ENCODE measurements at regions not wholly inside any gene's neighbourhood (a gene's known extent, or its start where the extent isn't known, plus 50 kb on each side); places are given as distances from the start of the nearest gene placed in this dataset.

GRCh38 chr9:20216438-20216837 is 405.9 kb downstream of the MLLT3 start:
- Histone ChIP-seq H3K9ac (ENCODE audit: insufficient read depth in 1 of 2, low read depth in 2 of 2, low read length in 2 of 2) (no peak overlapping the region), H3K4me1 (replicated peaks in 1 of 2; ENCODE audit: control insufficient read depth in 2 of 2, insufficient read depth in 2 of 2, low read length in 2 of 2) (no peaks in the 10 kb centered on the region), H3K36me3 (ENCODE audit: control insufficient read depth, insufficient read depth, low read length) (no peaks in the 10 kb centered on the region), H3K9me3 (replicated peaks; ENCODE audit: control insufficient read depth, insufficient read depth, low read depth, low read length) (no peaks in the 10 kb centered on the region), H3K79me2 (ENCODE audit: control insufficient read depth, insufficient read depth, low read length) (no peaks in the 10 kb centered on the region), H3K4me3 (no peak overlapping the region), H2AFZ (ENCODE audit: low read depth, low read length) (no peak overlapping the region), H3K27me3 (ENCODE audit: control insufficient read depth in 2 of 2, insufficient read depth in 2 of 2, low read length in 2 of 2) (no peaks in the 10 kb centered on the region), H4K20me1 (replicated peaks; ENCODE audit: control insufficient read depth, insufficient read depth, low read length) (no peaks in the 10 kb centered on the region), H3K4me2 (ENCODE audit: insufficient read depth, low read length) (no peak overlapping the region), H3K27ac (ENCODE audit: extremely low read depth, low read depth, low read length) (no peak overlapping the region), H3K9me1 (ENCODE audit: control insufficient read depth, insufficient read depth, low read length) (no peaks in the 10 kb centered on the region)
- FAIRE-seq (no peak), ATAC-seq (no peak), DNase-seq (ENCODE audit: extremely low read depth in 1 of 4, low spot score in 3 of 4) (no peak)
- TF ChIP-seq NEUROD1 (IDR thresholded peaks at IDR 0.05; ENCODE audit: borderline replicate concordance, low read depth, low read length, partially characterized antibody) (no peak), ARID3A (IDR thresholded peaks at IDR 0.05; ENCODE audit: borderline replicate concordance, low read depth, low read length) (no peak), ADNP (tag; IDR thresholded peaks at IDR 0.05) (no peak), MIER1 (IDR thresholded peaks at IDR 0.05; ENCODE audit: low read depth) (no peak), CBX1 (IDR thresholded peaks at IDR 0.05; ENCODE audit: low read depth) (no peak), ZNF347 (CRISPR knock-in tag; IDR thresholded peaks at IDR 0.05; ENCODE audit: low read depth) (no peak)
- ChIA-PET POLR2A (no interaction called here), CTCF (ENCODE audit: low intra/inter-chr PET ratio) (no interaction called here)
- in situ Hi-C loops (cut with MboI), result no loop called here
- intact Hi-C loops (cut with micrococcal nuclease), result loop anchor here (10.0 kb wide), 1 partner anchor 62 kb away; no protein-coding TSS in a partner anchor
- no TSS peak for BruUV-seq (replicated peaks)
